A549 (cell line): ENCODE measurements at regions not wholly inside any gene's neighbourhood (a gene's known extent, or its start where the extent isn't known, plus 50 kb on each side); places are given as distances from the start of the nearest gene placed in this dataset.

Source experiments
- CBX2 ChIP-seq: fragments of 200-600 bp; sonication (generic); IDR thresholded peaks from 2 replicates; pipeline ENCODE4 v1.6.1; 2016; ENCODE audit warnings: low read depth, mild to moderate bottlenecking, borderline replicate concordance
- CHD2 ChIP-seq: fragments of 150-350 bp; IDR thresholded peaks from 2 replicates; pipeline ENCODE4 v1.6.1; 2014; ENCODE audit warnings: low read length; ENCODE audit not compliant: partially characterized antibody
- CHD4 ChIP-seq: fragments of 200-600 bp; sonication (generic); IDR thresholded peaks from 2 replicates; pipeline ENCODE4 v1.6.1; 2016; ENCODE audit warnings: antibody characterized with exemption, mild to moderate bottlenecking, borderline replicate concordance
- EP300 ChIP-seq, 2 experiments: fragments of >200 bp; sonication (Bioruptor Twin); formaldehyde crosslinking; IDR thresholded peaks; 2 replicates in 1 of 2; 3 replicates in 1 of 2; pipeline ENCODE4 v1.6.1; 2016 to 2017
- HOXB5 ChIP-seq: fragments of 250-450 bp; sonication (Bioruptor Pico); IDR thresholded peaks from 2 replicates; pipeline ENCODE4 v1.5.0; 2020; ENCODE audit warnings: mild to moderate bottlenecking, moderate library complexity
- MAZ ChIP-seq: fragments of 150-350 bp; IDR thresholded peaks from 2 replicates; pipeline ENCODE4 v1.6.1; 2014; ENCODE audit warnings: antibody characterized with exemption, low read depth, low read length, borderline replicate concordance
- PHF8 ChIP-seq: fragments of 200-600 bp; sonication (generic); IDR thresholded peaks from 2 replicates; pipeline ENCODE4 v1.6.1; 2016; ENCODE audit warnings: low read depth, mild to moderate bottlenecking, antibody characterized with exemption, moderate library complexity, borderline replicate concordance
- POLR2A ChIP-seq: IDR thresholded peaks from 2 replicates; pipeline ENCODE4 v1.6.1; 2012; ENCODE audit warnings: mild to moderate bottlenecking, low read length
- POLR2AphosphoS2 ChIP-seq: conservative IDR thresholded peaks from 2 replicates; pipeline ENCODE4 v1.6.1; 2012; ENCODE audit warnings: low read length, improper control_type of control experiment, inconsistent platforms
- RFX5 ChIP-seq: fragments of 450-650 bp; IDR thresholded peaks from 2 replicates; pipeline ENCODE4 v1.7.1; 2014; ENCODE audit warnings: antibody characterized with exemption, mild to moderate bottlenecking, moderate library complexity
- ZSCAN20 ChIP-seq: fragments of 250-450 bp; sonication (Bioruptor Pico); IDR thresholded peaks from 2 replicates; pipeline ENCODE4 v1.8.0; 2022; ENCODE audit warnings: mild to moderate bottlenecking, moderate library complexity
- TF ChIP-seq, protein P1 (sequence below): fragments of 200-600 bp; sonication (generic); IDR thresholded peaks from 2 replicates; pipeline ENCODE4 v1.6.1; 2016; ENCODE audit warnings: antibody characterized with exemption, mild to moderate bottlenecking, moderate library complexity
- TF ChIP-seq, protein P2 (sequence below): fragments of >200 bp; sonication (Bioruptor Twin); formaldehyde crosslinking; IDR thresholded peaks from 3 replicates; pipeline ENCODE4 v1.5.1; 2016
- TF ChIP-seq, protein P3 (sequence below): IDR thresholded peaks from 2 replicates; pipeline ENCODE4 v1.6.1; 2012

DNA sequence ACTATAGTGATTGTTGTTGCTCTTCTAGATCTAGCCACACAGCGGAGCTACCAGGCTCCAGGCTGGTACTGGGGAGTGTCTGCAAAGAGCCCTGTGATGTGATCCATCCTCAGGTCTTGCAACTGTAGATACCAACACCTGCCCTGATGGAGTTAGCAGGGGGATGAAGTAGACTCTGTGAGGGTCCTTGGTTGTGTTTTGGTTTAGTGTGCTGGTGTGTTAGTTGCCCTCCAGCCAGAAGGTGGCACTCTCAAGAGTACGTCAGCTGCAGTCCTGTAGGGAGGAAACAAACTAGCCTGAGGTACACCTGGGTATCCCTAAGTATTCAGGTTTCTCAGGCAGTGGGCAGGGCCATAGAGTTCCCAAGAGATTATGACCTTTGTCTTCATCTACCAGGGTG is 81.2 kb upstream of the TMPRSS2 start:
- TF ChIP-seq POLR2A (no peak), PHF8 (no peak), RFX5 (no peak), ZSCAN20 (CRISPR knock-in tag) (no peak), CBX2 (no peak), HOXB5 (CRISPR knock-in tag) (no peak), EP300 (IDR thresholded peaks at IDR 0.05) (no peak), CHD4 (no peak), POLR2AphosphoS2 (no peak), MAZ (no peak), CHD2 (no peak)
- TF ChIP-seq, protein P1, sequence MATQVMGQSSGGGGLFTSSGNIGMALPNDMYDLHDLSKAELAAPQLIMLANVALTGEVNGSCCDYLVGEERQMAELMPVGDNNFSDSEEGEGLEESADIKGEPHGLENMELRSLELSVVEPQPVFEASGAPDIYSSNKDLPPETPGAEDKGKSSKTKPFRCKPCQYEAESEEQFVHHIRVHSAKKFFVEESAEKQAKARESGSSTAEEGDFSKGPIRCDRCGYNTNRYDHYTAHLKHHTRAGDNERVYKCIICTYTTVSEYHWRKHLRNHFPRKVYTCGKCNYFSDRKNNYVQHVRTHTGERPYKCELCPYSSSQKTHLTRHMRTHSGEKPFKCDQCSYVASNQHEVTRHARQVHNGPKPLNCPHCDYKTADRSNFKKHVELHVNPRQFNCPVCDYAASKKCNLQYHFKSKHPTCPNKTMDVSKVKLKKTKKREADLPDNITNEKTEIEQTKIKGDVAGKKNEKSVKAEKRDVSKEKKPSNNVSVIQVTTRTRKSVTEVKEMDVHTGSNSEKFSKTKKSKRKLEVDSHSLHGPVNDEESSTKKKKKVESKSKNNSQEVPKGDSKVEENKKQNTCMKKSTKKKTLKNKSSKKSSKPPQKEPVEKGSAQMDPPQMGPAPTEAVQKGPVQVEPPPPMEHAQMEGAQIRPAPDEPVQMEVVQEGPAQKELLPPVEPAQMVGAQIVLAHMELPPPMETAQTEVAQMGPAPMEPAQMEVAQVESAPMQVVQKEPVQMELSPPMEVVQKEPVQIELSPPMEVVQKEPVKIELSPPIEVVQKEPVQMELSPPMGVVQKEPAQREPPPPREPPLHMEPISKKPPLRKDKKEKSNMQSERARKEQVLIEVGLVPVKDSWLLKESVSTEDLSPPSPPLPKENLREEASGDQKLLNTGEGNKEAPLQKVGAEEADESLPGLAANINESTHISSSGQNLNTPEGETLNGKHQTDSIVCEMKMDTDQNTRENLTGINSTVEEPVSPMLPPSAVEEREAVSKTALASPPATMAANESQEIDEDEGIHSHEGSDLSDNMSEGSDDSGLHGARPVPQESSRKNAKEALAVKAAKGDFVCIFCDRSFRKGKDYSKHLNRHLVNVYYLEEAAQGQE = no peak
- TF ChIP-seq, protein P2, sequence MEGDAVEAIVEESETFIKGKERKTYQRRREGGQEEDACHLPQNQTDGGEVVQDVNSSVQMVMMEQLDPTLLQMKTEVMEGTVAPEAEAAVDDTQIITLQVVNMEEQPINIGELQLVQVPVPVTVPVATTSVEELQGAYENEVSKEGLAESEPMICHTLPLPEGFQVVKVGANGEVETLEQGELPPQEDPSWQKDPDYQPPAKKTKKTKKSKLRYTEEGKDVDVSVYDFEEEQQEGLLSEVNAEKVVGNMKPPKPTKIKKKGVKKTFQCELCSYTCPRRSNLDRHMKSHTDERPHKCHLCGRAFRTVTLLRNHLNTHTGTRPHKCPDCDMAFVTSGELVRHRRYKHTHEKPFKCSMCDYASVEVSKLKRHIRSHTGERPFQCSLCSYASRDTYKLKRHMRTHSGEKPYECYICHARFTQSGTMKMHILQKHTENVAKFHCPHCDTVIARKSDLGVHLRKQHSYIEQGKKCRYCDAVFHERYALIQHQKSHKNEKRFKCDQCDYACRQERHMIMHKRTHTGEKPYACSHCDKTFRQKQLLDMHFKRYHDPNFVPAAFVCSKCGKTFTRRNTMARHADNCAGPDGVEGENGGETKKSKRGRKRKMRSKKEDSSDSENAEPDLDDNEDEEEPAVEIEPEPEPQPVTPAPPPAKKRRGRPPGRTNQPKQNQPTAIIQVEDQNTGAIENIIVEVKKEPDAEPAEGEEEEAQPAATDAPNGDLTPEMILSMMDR = no peak
- TF ChIP-seq, protein P3, sequence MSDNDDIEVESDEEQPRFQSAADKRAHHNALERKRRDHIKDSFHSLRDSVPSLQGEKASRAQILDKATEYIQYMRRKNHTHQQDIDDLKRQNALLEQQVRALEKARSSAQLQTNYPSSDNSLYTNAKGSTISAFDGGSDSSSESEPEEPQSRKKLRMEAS = no peak
